Caco-2 (cell line): ENCODE measurements at regions not wholly inside any gene's neighbourhood (a gene's known extent, or its start where the extent isn't known, plus 50 kb on each side); places are given as distances from the start of the nearest gene placed in this dataset.

Experiments used
- BruUV-seq: library from RNA; stranded (reverse); fragments of 400-500 nt; replicated peaks from 2 replicates; lab custom pipeline; 2021; lab: Mats Ljungman, UMichigan
- CTCF ChIA-PET: fragments of 300-600 bp; sonication (Branson Sonifier 250); formaldehyde crosslinking; loops from one replicate; lab custom pipeline; 2022; ENCODE audit warnings: antibody characterized with exemption; lab: Charles Lee
- POLR2A ChIA-PET: fragments of 300-600 bp; sonication (Branson Sonifier 250); formaldehyde crosslinking; loops from one replicate; lab custom pipeline; 2022; ENCODE audit warnings: antibody characterized with exemption; lab: Charles Lee
- DNase-seq, 2 experiments: peaks; one replicate each; pipeline versions ENCODE4 v3.0.0 to v3.0.0-alpha.2; 2020 to 2022
- H3K27me3 ChIP-seq: replicated peaks from 2 replicates; pipeline ENCODE4 v1.6.0; 2011; ENCODE audit warnings: low read length; ENCODE audit not compliant: control insufficient read depth, insufficient read depth
- H3K36me3 ChIP-seq: 2 replicates; pipeline ENCODE4 v1.5.1; 2011; ENCODE audit warnings: low read length; ENCODE audit not compliant: control insufficient read depth, insufficient read depth
- H3K4me1 ChIP-seq: fragments of 250-450 bp; sonication (Bioruptor Pico); 2 replicates; pipeline ENCODE4 v1.5.1; 2020; ENCODE audit warnings: mild to moderate bottlenecking
- H3K4me3 ChIP-seq: 2 replicates; pipeline ENCODE4 v1.5.1; 2011; ENCODE audit warnings: low read depth, mild to moderate bottlenecking, control low read depth, low read length
- H3K9me3 ChIP-seq: fragments of 250-450 bp; sonication (Bioruptor Pico); 2 replicates; pipeline ENCODE4 v1.5.1; 2020; ENCODE audit warnings: mild to moderate bottlenecking, moderate library complexity
- H3K27ac Mint-ChIP-seq: one replicate; pipeline ENCODE4 v1.8.0; 2022; ENCODE audit warnings: mixed read lengths; ENCODE audit not compliant: unreplicated experiment
- H3K27me3 Mint-ChIP-seq: one replicate; pipeline ENCODE4 v1.8.0; 2022; ENCODE audit warnings: mixed read lengths; ENCODE audit not compliant: insufficient read depth, unreplicated experiment
- H3K36me3 Mint-ChIP-seq: one replicate; pipeline ENCODE4 v1.8.0; 2022; ENCODE audit warnings: mild to moderate bottlenecking, mixed read lengths; ENCODE audit not compliant: insufficient read depth, unreplicated experiment
- H3K4me1 Mint-ChIP-seq: one replicate; pipeline ENCODE4 v1.8.0; 2022; ENCODE audit warnings: low read depth, mixed read lengths; ENCODE audit not compliant: unreplicated experiment
- H3K4me3 Mint-ChIP-seq: one replicate; pipeline ENCODE4 v1.8.0; 2022; ENCODE audit warnings: mild to moderate bottlenecking, moderate library complexity, mixed read lengths; ENCODE audit not compliant: unreplicated experiment
- H3K9me3 Mint-ChIP-seq: one replicate; pipeline ENCODE4 v1.8.0; 2022; ENCODE audit warnings: mixed read lengths; ENCODE audit not compliant: unreplicated experiment
- intact Hi-C: fragments of 100-400 bp; cut with micrococcal nuclease; formaldehyde crosslinking; loops from one replicate; pipeline ENCODE4 v1.10.0; 2022; ENCODE audit not compliant: unreplicated experiment
- TF ChIP-seq, protein P1 (sequence below), 2 experiments: fragments of 200-600 bp in 1 of 2; IDR thresholded peaks; 1 replicate in 1 of 2; 2 replicates in 1 of 2; pipeline versions ENCODE4 v1.5.1 to v1.8.0; 2011 to 2022; ENCODE audit warnings: antibody characterized with exemption in 1 of 2, control low read depth in 1 of 2, inconsistent platforms in 1 of 2, low read depth in 1 of 2, low read length in 1 of 2, mild to moderate bottlenecking in 1 of 2, moderate library complexity in 1 of 2; ENCODE audit not compliant: insufficient read depth in 1 of 2, severe bottlenecking in 1 of 2, unreplicated experiment in 1 of 2

- CTCF ChIA-PET: no interaction called here
- DNase-seq: no peak
- no peaks in the 10 kb centered on the region for H3K9me3 Mint-ChIP-seq
- intact Hi-C loops: no loop called here
- no peaks in the 10 kb centered on the region for H3K36me3 Mint-ChIP-seq
- H3K27ac Mint-ChIP-seq: no peak overlapping the region
- H3K4me1 Mint-ChIP-seq: no peaks in the 10 kb centered on the region
- peaks cover 31% of the 10 kb centered on the region for H3K27me3 Mint-ChIP-seq
- no TSS peak for BruUV-seq
- POLR2A ChIA-PET: no interaction called here
- Histone ChIP-seq H3K4me1 (no peaks in the 10 kb centered on the region), H3K36me3 (no peaks in the 10 kb centered on the region), H3K27me3 (0 out of 2 replicates have a peak, but pooled peaks cover 1% of the 10 kb centered on the region), H3K9me3 (no peaks in the 10 kb centered on the region), H3K4me3 (no peak overlapping the region)
- no peak overlapping the region for H3K4me3 Mint-ChIP-seq
- TF ChIP-seq, protein P1, sequence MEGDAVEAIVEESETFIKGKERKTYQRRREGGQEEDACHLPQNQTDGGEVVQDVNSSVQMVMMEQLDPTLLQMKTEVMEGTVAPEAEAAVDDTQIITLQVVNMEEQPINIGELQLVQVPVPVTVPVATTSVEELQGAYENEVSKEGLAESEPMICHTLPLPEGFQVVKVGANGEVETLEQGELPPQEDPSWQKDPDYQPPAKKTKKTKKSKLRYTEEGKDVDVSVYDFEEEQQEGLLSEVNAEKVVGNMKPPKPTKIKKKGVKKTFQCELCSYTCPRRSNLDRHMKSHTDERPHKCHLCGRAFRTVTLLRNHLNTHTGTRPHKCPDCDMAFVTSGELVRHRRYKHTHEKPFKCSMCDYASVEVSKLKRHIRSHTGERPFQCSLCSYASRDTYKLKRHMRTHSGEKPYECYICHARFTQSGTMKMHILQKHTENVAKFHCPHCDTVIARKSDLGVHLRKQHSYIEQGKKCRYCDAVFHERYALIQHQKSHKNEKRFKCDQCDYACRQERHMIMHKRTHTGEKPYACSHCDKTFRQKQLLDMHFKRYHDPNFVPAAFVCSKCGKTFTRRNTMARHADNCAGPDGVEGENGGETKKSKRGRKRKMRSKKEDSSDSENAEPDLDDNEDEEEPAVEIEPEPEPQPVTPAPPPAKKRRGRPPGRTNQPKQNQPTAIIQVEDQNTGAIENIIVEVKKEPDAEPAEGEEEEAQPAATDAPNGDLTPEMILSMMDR (IDR thresholded peaks at IDR 0.05; ENCODE audit: insufficient read depth in 1 of 2, low read depth in 1 of 2, low read length in 1 of 2, severe bottlenecking in 1 of 2, unreplicated experiment in 1 of 2): no peak
Observed at GRCh38 chr16:56050916-56051315, 140.4 kb upstream of the GNAO1 start.

DNA sequence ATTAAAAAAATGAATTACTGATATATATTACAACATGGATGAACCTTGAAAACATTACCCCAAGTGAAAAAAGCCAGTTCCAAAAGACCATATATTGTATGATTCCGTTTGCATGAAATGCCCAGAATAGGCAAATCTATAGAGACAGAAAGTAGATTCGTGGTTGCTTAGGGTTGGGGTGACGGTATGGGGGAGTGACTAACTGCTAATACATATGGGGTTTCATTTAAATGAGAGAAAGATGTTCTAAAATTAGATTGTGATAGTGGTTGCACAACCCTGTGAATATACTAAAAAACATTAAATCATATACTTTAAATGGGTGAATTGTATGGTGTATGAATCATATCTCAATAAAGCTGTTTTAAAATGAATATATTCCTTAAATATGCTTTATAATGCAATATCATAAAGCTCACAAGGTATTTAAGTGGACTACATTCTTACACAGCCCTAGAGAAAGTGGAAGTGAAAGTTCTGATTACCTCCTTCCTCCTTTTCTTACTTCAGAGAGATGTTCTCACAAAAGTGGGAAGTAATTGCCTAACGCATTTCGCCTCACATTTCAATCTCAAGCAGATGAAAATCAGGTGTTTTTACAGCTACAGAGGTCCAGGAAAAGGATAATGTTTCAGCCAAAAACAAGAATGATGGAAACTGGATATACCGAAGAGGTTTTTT lies 142.7 kb upstream of the GNAO1 start:
- no TSS peak for BruUV-seq
- H3K27ac Mint-ChIP-seq: no peak overlapping the region
- H3K4me3 Mint-ChIP-seq: no peak overlapping the region
- Histone ChIP-seq H3K27me3 (no peaks in the 10 kb centered on the region), H3K4me1 (no peaks in the 10 kb centered on the region), H3K9me3 (no peaks in the 10 kb centered on the region), H3K4me3 (no peak overlapping the region), H3K36me3 (no peaks in the 10 kb centered on the region)
- no peaks in the 10 kb centered on the region for H3K9me3 Mint-ChIP-seq
- ChIA-PET CTCF (no interaction called here), POLR2A (no interaction called here)
- no peak for DNase-seq
- peaks cover 28% of the 10 kb centered on the region for H3K27me3 Mint-ChIP-seq
- TF ChIP-seq, protein P1 (IDR thresholded peaks at IDR 0.05; ENCODE audit: insufficient read depth in 1 of 2, low read depth in 1 of 2, low read length in 1 of 2, severe bottlenecking in 1 of 2, unreplicated experiment in 1 of 2): no peak
- H3K4me1 Mint-ChIP-seq: no peaks in the 10 kb centered on the region
- no peaks in the 10 kb centered on the region for H3K36me3 Mint-ChIP-seq
- intact Hi-C loops: loop anchor here (10.0 kb wide), 1 partner anchor 236 kb away; no protein-coding TSS in a partner anchor

DNA sequence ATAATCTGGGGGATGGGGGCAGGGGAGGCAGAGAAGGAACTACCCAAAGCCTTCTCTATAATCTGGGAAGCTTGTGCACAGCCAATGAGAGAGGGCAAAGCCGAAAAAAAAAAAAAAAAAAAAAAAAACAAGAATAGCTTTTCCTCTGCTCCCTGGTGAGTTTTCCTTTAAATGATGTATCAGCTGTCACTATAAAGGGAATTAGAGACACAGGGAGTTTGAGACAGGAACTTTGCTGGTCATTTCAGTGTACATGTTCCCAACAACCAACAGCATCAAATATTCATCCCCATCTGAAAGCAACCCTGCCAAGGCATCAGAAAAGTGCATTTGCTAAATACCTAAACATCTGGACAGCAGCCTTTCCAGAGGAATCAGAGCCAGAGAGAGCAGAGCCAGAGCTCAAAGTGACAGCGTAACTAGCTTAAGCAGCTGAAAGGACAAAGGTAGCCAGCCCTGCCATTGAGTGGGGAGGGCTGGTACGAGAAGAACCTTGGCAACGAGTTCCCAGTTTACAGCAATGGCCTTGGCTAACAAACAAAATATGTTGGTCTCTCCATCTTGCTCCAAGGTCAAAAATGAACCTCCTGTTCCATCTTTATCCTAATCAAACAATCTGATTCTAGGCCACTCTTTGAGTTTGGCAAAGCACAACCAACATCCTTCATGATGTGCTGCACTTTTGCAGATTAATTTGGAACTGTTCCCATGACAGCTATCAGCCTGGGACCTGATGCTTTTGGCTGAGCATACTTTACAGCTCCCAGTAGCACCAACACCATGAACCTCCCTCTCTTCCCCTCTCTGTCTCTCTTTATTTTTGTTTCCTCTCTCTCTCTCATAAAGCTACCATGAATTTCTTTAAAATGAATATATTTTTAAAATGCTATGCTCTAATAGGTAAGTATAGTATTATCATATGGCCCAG lies 143.7 kb upstream of the GNAO1 start:
- TF ChIP-seq, protein P1 (IDR thresholded peaks at IDR 0.05; ENCODE audit: insufficient read depth in 1 of 2, low read depth in 1 of 2, low read length in 1 of 2, severe bottlenecking in 1 of 2, unreplicated experiment in 1 of 2): no peak
- no peaks in the 10 kb centered on the region for H3K9me3 Mint-ChIP-seq
- H3K4me3 Mint-ChIP-seq: no peak overlapping the region
- H3K36me3 ChIP-seq: no peaks in the 10 kb centered on the region
- no peaks in the 10 kb centered on the region for H3K36me3 Mint-ChIP-seq
- no peaks in the 10 kb centered on the region for H3K27me3 ChIP-seq
- H3K4me1 ChIP-seq: no peaks in the 10 kb centered on the region
- no TSS peak for BruUV-seq
- DNase-seq: no peak
- H3K27me3 Mint-ChIP-seq: peaks cover 20% of the 10 kb centered on the region
- ChIA-PET CTCF (no interaction called here), POLR2A (no interaction called here)
- no peak overlapping the region for H3K27ac Mint-ChIP-seq
- no peaks in the 10 kb centered on the region for H3K9me3 ChIP-seq
- H3K4me1 Mint-ChIP-seq: no peaks in the 10 kb centered on the region
- intact Hi-C loops: loop anchor here (10.0 kb wide), 1 partner anchor 237 kb away; no protein-coding TSS in a partner anchor
- no peak overlapping the region for H3K4me3 ChIP-seq
